ENCODE measurements at regions not wholly inside any gene's neighbourhood (a gene's known extent, or its start where the extent isn't known, plus 50 kb on each side); places are given as distances from the start of the nearest gene placed in this dataset.

DNA sequence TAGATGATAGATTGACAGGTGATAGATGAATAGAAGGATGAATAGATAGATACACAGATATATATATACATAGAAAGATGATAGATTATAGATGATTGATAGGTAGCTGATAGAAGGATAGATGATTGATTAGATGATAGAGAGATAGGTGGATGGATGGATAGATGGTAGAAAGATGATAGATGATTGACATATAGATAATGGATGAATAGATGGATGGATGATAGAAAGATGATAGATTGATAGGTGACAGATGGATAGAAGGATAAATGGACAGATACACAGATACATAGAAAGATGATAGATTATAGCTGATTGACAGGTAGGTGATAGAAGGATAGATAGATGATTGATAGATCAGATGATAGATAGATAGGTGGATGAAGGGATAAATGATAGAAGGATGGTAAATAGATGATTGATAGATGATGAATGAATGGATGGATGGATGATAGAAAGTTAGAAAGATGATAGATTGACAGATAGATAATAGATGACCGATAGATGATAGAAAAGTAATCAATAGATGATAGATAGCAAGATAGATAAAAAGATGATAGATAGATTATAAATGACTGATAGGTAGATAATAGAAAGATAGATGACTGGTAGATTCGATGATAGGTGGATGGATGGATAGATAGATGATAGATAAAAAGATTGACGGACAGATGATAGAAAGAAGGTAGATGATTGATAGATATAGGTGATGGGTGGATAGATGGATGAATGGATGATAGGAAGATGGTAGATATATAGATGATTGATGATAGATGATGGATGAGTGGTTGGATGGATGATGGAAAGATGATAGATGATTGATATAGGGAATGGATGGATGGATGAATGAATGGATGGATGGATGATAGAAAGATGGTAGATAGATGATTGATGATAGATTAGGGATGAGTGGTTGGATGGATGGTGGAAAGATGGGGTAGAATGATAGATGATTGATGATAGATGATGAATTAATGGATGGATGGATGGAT, 80.4 kb downstream of the MICALL2 start:
- no peak overlapping the region for H3K4me3 Mint-ChIP-seq
- no peak for DNase-seq
- peaks cover 14% of the 10 kb centered on the region for H3K4me1 Mint-ChIP-seq
- TF ChIP-seq, protein P1, sequence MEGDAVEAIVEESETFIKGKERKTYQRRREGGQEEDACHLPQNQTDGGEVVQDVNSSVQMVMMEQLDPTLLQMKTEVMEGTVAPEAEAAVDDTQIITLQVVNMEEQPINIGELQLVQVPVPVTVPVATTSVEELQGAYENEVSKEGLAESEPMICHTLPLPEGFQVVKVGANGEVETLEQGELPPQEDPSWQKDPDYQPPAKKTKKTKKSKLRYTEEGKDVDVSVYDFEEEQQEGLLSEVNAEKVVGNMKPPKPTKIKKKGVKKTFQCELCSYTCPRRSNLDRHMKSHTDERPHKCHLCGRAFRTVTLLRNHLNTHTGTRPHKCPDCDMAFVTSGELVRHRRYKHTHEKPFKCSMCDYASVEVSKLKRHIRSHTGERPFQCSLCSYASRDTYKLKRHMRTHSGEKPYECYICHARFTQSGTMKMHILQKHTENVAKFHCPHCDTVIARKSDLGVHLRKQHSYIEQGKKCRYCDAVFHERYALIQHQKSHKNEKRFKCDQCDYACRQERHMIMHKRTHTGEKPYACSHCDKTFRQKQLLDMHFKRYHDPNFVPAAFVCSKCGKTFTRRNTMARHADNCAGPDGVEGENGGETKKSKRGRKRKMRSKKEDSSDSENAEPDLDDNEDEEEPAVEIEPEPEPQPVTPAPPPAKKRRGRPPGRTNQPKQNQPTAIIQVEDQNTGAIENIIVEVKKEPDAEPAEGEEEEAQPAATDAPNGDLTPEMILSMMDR (IDR thresholded peaks at IDR 0.05) = no peak
- H3K9me3 Mint-ChIP-seq = no peaks in the 10 kb centered on the region
- no peaks in the 10 kb centered on the region for H3K36me3 Mint-ChIP-seq (ENCODE audit: low read depth)
- H3K27ac Mint-ChIP-seq = no peak overlapping the region
- peaks cover 25% of the 10 kb centered on the region for H3K27me3 Mint-ChIP-seq (ENCODE audit: low read depth, poor library complexity)

DNA sequence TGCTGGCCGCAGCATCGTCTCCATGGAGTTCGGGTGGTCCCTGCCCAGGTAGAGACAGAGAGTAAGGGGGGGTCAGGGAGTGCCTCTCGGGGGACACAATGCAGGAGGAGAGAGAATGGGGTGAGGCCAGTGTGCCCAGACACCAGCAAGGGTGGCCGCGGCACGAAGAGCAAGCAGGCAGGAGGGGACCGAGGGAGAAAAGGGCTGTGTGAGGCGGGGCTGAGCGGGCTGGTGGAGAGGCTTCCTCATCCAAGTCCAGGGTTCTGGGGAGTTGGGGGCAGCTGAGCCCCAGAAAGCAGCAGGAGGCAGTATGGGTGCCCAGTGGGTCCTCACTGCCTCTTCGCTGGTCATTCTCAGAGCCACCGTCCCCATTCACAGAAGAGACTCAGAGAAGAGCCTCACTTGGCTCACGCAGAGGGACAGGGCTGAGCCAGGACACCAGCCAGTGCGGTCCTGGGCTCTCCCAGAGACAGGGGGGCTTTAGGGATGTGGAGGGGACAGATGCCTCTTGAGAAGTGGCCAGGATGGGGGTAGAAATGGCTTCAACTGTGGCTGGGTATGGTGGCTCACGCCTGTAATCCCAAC, 78.9 kb downstream of the MICALL2 start:
- Mint-ChIP-seq H3K9me3 (no peaks in the 10 kb centered on the region), H3K4me1 (peaks cover 18% of the 10 kb centered on the region), H3K27ac (no peak overlapping the region), H3K4me3 (no peak overlapping the region), H3K27me3 (ENCODE audit: low read depth, poor library complexity) (peaks cover 32% of the 10 kb centered on the region), H3K36me3 (ENCODE audit: low read depth) (no peaks in the 10 kb centered on the region)
- TF ChIP-seq, protein P1 (IDR thresholded peaks at IDR 0.05) = no peak
- DNase-seq = no peak

DNA sequence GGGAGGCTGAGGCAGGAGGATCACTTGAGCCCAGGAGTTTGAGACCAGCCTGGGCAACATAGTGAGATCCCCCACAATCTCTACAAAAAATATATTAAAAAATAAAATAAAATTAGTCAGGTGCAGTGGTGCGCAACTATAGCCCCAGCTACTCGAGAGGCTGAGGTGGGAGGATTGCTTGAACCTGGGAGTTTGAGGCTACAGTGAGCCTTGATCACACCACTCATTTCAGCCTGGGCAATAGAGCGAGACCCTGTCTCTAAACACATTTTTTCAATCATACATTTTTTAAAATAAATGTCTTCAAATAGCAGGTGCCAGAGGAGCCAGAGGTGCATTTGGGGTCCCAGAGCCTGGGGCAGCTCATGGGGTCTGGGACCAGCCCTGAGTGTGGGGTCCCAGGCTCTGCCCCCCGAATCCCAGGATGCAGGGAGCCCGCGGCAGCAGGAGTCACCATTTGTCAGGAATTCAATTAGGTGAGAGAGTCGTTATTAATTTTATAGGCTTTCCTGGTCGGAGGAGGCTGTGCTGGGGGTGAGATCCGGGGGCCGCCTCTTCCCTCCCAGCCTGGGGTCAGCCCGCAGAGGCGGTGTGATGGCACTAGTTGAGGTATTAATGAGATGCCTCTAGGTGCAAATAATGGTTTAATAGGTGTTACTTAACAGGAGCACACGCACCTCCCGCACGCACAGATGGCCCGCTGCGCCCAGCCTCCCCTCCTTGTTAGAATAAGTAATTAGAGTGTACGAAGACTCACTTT, 78.3 kb downstream of the MICALL2 start:
- DNase-seq = no peak
- H3K36me3 Mint-ChIP-seq (ENCODE audit: low read depth) = no peaks in the 10 kb centered on the region
- no peak overlapping the region for H3K4me3 Mint-ChIP-seq
- H3K9me3 Mint-ChIP-seq = no peaks in the 10 kb centered on the region
- TF ChIP-seq, protein P1 (IDR thresholded peaks at IDR 0.05) = no peak
- peaks cover 22% of the 10 kb centered on the region for H3K4me1 Mint-ChIP-seq
- peaks cover 30% of the 10 kb centered on the region for H3K27me3 Mint-ChIP-seq (ENCODE audit: low read depth, poor library complexity)
- H3K27ac Mint-ChIP-seq = no peak overlapping the region

DNA sequence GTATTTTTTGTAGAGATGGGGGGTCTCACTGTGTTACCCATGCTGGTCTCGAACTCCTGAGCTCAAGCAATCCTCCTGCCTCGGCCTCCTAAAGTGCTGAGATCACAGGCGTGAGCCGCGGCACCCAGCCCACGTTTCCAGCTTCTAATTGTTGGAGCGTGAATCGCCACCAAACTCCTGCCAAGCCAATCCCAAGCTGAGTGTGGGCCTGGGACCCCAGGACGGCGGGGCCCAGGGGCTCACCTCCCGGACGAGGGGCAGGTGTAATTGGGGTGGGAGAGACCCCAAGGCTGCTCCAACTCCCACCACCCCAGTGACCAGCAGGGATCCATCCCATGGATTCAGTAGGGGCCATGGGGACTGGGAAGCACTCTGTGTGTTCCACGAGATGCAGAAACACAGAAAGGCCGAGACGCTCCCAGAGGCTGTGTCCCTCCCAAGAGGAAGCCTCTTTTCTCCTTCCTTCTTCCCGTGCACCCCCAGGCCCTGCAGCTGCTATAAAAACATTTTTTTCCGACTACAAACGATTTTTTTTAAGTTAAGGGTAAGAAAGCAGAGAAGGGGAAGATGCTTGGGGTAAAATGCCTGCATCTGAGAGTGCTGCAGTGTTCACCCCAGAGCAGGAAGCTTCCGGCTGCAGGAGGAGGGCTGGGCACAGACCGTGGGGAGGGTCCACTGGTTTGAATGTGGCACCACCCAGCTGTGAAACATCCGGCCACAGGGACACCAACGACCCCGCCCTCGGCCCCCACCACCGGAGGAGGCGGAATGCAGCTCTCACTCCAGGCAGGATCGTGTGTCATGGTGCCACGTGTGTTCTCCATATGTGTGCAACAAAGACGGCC, 76.5 kb downstream of the MICALL2 start:
- H3K27ac Mint-ChIP-seq = no peak overlapping the region
- no peaks in the 10 kb centered on the region for H3K36me3 Mint-ChIP-seq (ENCODE audit: low read depth)
- peaks cover 21% of the 10 kb centered on the region for H3K4me1 Mint-ChIP-seq
- no peak overlapping the region for H3K4me3 Mint-ChIP-seq
- no peaks in the 10 kb centered on the region for H3K9me3 Mint-ChIP-seq
- no peak for DNase-seq
- H3K27me3 Mint-ChIP-seq (ENCODE audit: low read depth, poor library complexity) = peaks cover 26% of the 10 kb centered on the region
- TF ChIP-seq, protein P1 (IDR thresholded peaks at IDR 0.05) = no peak

DNA sequence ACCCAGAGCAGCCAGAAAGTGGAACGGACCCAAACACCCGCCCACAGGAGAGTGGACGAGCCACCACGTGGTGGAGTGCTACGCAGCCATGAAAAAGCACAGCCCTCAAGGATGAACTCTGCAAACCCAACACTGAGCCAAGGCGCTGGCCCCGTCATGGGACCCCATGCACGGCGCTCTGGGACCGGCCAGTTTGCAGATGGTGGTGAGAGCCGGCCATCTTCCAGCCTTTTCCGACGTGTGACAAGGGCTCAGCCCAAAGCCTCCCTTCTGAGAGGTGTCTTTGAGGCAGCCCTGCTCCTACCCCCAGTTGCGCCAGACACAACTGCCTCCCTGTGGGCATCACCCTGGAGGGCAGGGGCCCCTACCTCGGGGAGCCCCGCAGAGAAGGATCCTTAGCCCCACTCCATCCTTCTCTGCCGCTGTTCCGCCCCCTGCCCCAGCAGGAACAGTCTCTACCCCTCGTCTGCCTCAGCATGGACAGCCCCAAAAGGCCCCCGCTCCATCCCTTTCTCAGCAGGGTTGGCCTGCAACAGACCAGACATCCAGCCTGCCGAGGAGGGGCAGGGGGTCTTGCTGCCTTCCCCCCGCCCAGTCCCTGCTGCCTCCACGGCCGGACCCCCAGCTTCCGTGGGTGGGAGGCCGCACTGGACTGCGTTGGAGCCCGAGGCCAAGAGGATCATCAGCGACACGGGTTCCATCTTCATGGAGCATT, 75.7 kb downstream of the MICALL2 start:
- Mint-ChIP-seq H3K4me3 (no peak overlapping the region), H3K27me3 (ENCODE audit: low read depth, poor library complexity) (peaks cover 31% of the 10 kb centered on the region), H3K27ac (no peak overlapping the region), H3K36me3 (ENCODE audit: low read depth) (no peaks in the 10 kb centered on the region), H3K4me1 (peaks cover 25% of the 10 kb centered on the region), H3K9me3 (no peaks in the 10 kb centered on the region)
- DNase-seq = no peak
- TF ChIP-seq, protein P1 (IDR thresholded peaks at IDR 0.05) = no peak

All from nephron progenitor cell (in vitro differentiated cells).